Karpas-422 (cell line): ENCODE measurements at regions not wholly inside any gene's neighbourhood (a gene's known extent, or its start where the extent isn't known, plus 50 kb on each side); places are given as distances from the start of the nearest gene placed in this dataset.

ENCODE experiments used
- DNase-seq: peaks from one replicate; pipeline ENCODE4 v3.0.0-alpha.2; 2015
- H2AFZ ChIP-seq: fragments of 200-600 bp; sonication (generic); 2 replicates; pipeline ENCODE4 v1.6.1; 2014; ENCODE audit warnings: antibody characterized with exemption, low read length, mixed read lengths
- H3K27ac ChIP-seq: fragments of 200-600 bp; sonication (generic); 2 replicates; pipeline ENCODE4 v1.5.1; 2014; ENCODE audit warnings: mild to moderate bottlenecking, low read length, moderate library complexity
- H3K27me3 ChIP-seq: fragments of 200-600 bp; sonication (generic); 2 replicates; pipeline ENCODE4 v1.6.1; 2014; ENCODE audit warnings: low read length, mixed read lengths
- H3K36me3 ChIP-seq: fragments of 200-600 bp; sonication (generic); 2 replicates; pipeline ENCODE4 v1.6.1; 2014; ENCODE audit warnings: low read length, mixed read lengths; ENCODE audit not compliant: insufficient read depth
- H3K4me1 ChIP-seq: fragments of 200-600 bp; sonication (generic); 2 replicates; pipeline ENCODE4 v1.6.1; 2014; ENCODE audit warnings: mild to moderate bottlenecking, low read length, mixed read lengths
- H3K4me2 ChIP-seq: fragments of 200-600 bp; sonication (generic); 2 replicates; pipeline ENCODE4 v1.6.1; 2014; ENCODE audit warnings: low read length, low read depth, mild to moderate bottlenecking; ENCODE audit not compliant: poor library complexity, severe bottlenecking
- H3K4me3 ChIP-seq: fragments of 200-600 bp; sonication (generic); 2 replicates; pipeline ENCODE4 v1.5.1; 2014; ENCODE audit warnings: mild to moderate bottlenecking, antibody characterized with exemption, low read length, mixed read lengths
- H3K79me2 ChIP-seq: fragments of 200-600 bp; sonication (generic); 2 replicates; pipeline ENCODE4 v1.6.1; 2014; ENCODE audit warnings: mild to moderate bottlenecking, low read length, mixed read lengths
- H3K9ac ChIP-seq: fragments of 200-600 bp; sonication (generic); 2 replicates; pipeline ENCODE4 v1.6.0; 2014; ENCODE audit warnings: low read length
- H3K9me2 ChIP-seq: fragments of 200-600 bp; sonication (generic), shearing (Covaris generic); replicated peaks from 2 replicates; pipeline ENCODE4 v1.6.0; 2014; ENCODE audit warnings: mild to moderate bottlenecking, low read length, moderate library complexity; ENCODE audit not compliant: insufficient read depth
- H3K9me3 ChIP-seq: fragments of 300-700, 200-600 bp; sonication (generic); 2 replicates; pipeline ENCODE4 v1.6.1; 2014; ENCODE audit warnings: low read length, mixed read lengths
- H4K20me1 ChIP-seq: fragments of 200-600 bp; sonication (generic); 2 replicates; pipeline ENCODE4 v1.6.1; 2014; ENCODE audit warnings: mild to moderate bottlenecking, antibody characterized with exemption, low read length, low read depth; ENCODE audit not compliant: insufficient read depth

DNA sequence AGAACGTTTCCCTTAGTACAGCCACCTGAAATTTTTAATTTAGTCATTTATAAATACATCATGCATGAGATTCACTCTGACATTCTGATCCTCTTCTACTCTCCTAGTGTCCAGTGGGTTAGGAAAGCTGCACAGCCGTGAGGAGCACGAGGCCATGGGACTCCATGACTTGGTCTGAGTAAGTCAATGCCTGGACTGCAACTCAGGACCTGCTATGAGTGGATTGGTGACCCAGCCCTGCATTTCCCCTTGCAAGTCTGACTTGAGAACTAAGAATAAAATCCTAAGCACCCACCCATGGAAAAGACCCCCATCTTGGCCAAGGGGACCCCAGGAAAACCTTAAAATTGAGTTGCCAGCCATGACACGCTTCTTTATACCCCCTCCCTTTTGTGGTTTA, 237.6 kb upstream of the HDAC4 start:
- Histone ChIP-seq H2AFZ (no peak overlapping the region), H3K36me3 (no peaks in the 10 kb centered on the region), H3K4me3 (no peak overlapping the region), H3K9me3 (peaks cover 1% of the 10 kb centered on the region), H3K4me1 (no peaks in the 10 kb centered on the region), H3K4me2 (no peak overlapping the region), H3K9me2 (no peaks in the 10 kb centered on the region), H3K27ac (no peak overlapping the region), H3K9ac (no peak overlapping the region), H4K20me1 (no peaks in the 10 kb centered on the region), H3K79me2 (no peaks in the 10 kb centered on the region), H3K27me3 (no peaks in the 10 kb centered on the region)
- DNase-seq: no peak

DNA sequence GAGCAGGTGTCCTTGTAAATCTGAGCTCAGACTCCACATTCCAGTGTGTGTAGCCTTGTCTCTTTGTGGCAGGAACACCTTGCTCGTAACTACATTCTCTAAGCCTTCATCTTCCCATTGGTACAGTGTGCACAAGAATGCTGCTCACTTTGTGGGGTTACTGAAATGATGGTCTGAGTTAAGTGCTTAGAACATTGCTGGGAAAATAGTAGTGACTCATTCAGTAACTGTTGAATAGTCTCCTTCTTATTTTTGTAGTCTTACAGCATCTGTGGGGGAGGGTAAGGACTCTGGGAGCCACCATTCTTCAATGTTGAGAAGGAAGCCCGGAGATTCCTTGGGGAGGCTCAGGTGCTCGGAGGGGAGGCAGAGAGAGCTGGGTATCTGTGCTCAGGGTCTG, 236.0 kb upstream of the HDAC4 start:
- Histone ChIP-seq H4K20me1 (no peaks in the 10 kb centered on the region), H3K4me2 (no peak overlapping the region), H3K9me2 (no peaks in the 10 kb centered on the region), H3K9ac (no peak overlapping the region), H3K4me3 (no peak overlapping the region), H3K4me1 (no peaks in the 10 kb centered on the region), H3K36me3 (no peaks in the 10 kb centered on the region), H3K9me3 (no peaks in the 10 kb centered on the region), H2AFZ (no peak overlapping the region), H3K27me3 (no peaks in the 10 kb centered on the region), H3K27ac (no peak overlapping the region), H3K79me2 (no peaks in the 10 kb centered on the region)
- no peak for DNase-seq

DNA sequence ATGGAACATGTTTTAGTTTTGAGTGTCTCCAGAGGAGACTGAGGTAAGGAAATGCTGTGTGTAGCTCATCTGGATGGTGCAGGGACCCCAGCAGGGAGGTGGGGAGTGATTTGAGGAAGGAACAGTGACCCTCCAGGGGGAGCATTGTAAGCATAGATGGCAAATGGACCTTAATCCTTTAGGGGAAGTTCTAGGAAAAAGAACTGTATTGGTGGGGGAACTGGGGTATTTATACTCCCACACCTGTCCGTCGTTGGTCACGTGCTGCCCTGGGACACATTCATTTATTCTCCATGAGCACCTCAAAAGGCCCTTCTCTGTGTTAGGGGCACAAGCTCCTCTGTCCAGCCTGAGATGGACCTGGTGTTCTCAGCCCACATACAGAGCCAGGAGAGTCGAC, 233.9 kb upstream of the HDAC4 start:
- H3K36me3 ChIP-seq: no peaks in the 10 kb centered on the region
- H3K9ac ChIP-seq: no peak overlapping the region
- H4K20me1 ChIP-seq: no peaks in the 10 kb centered on the region
- no peaks in the 10 kb centered on the region for H3K4me1 ChIP-seq
- no peak for DNase-seq
- H3K9me3 ChIP-seq: no peaks in the 10 kb centered on the region
- no peak overlapping the region for H3K4me2 ChIP-seq
- H3K27ac ChIP-seq: no peak overlapping the region
- H3K79me2 ChIP-seq: no peaks in the 10 kb centered on the region
- no peaks in the 10 kb centered on the region for H3K9me2 ChIP-seq
- H2AFZ ChIP-seq: no peak overlapping the region
- H3K4me3 ChIP-seq: no peak overlapping the region
- no peaks in the 10 kb centered on the region for H3K27me3 ChIP-seq

DNA sequence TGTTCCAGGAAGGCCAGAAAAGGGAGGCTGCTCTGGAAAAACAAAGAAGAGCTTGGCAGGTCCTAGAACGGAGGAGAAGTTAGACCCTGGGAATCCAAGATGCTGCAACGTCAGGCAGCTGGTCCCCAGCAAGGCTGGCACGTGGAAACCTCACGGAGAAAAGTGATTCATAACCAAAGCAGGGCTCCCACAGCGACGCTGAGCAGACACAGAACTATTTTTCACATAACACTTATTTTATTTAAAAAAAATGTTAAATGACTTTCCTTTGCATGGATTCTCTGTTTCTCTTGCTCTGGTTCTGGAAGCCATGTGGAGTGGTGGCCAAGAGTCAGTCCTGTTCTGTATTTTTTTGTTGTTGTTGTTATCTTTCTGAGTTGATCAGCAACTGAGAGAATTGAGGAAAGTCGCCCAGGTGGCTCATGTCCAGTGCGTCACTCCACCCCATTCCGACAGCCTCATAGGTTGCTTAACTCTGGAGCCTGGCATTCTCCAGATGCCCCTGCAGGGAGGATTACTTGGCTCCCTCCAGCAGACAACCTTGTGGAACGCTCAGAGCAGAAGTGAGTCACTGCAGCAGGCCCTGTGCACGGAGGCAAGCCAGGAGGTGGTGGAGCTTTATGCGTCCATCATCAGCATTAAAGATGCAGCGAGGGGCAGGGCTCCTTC, 229.9 kb upstream of the HDAC4 start:
- Histone ChIP-seq H3K4me2 (no peak overlapping the region), H2AFZ (no peak overlapping the region)

DNA sequence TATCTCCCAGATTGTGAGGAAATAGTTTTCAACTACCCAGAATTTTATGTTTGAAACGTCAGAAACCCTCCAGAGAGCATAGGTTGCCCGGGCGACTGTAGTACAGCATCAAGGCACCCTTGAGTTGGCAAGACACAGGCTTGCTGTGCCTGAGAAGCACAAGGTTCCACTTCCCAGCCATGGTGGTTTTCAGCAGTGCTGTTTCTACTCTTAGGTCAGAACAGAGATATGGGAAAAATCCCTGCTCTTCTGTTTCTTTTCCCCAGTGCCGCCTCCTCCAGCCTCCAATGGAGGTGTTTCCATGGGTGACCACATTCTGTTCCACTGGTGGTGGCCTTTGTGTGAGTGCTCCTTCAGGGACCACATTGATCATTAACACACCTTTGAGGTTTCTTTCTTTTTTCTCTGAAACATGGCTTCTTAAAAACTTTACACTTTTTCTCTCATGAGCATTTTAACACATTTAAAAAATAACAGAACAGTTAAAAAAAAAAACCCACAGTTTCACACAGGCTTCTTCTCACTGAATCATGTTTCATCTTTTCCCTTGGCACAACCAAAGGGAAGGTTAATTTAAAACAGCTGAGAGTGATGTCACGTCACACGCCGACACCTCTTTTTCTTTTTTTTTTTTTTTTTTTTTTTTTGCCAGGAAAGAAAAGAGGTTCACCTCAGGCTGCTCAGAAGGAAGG, 229.3 kb upstream of the HDAC4 start:
- Histone ChIP-seq H3K4me2 (no peak overlapping the region), H3K4me1 (no peaks in the 10 kb centered on the region)

More for the DNA sequence above, 229.9 kb upstream of the HDAC4 start:
- no peak for DNase-seq
- H3K27ac ChIP-seq: no peak overlapping the region
- H3K4me3 ChIP-seq: no peak overlapping the region
- no peaks in the 10 kb centered on the region for H4K20me1 ChIP-seq
- H3K4me1 ChIP-seq: no peaks in the 10 kb centered on the region
- no peaks in the 10 kb centered on the region for H3K36me3 ChIP-seq
- no peaks in the 10 kb centered on the region for H3K79me2 ChIP-seq
- H3K27me3 ChIP-seq: no peaks in the 10 kb centered on the region
- H3K9ac ChIP-seq: no peak overlapping the region
- no peaks in the 10 kb centered on the region for H3K9me3 ChIP-seq
- H3K9me2 ChIP-seq: no peaks in the 10 kb centered on the region

DNA sequence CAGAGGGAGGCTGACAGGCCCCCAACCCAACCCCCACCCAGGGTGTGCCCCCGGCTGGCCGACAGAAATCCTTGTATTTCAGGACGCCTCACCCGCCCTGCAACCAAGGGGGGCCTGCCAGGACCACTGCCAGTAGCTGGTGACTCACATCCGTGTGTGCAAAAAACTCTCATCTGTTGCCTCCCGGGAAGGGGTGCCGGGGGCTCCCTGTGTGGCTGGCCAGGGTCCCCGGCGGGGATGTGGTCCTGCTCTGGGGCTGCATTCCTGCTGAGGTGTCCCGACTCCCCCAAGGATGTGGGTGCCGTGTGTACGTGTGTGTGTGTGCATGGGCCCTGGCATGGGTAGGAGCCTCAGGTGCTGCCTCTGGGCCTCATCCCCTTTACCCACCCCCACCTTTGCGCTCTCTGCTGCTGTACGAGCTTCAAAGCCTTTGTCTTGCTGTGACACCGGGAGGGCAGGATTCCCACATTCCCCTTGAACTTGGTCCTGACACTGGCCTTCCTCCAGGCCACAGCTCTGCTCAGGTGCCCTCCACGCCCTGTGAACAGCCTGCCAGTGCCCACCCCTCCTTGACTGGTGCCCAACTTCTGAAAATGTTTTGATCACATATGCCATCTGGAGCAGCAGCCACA, 226.3 kb upstream of the HDAC4 start:
- H3K4me1 ChIP-seq: no peaks in the 10 kb centered on the region

More for the DNA sequence above, 229.3 kb upstream of the HDAC4 start:
- H4K20me1 ChIP-seq: no peaks in the 10 kb centered on the region
- no peaks in the 10 kb centered on the region for H3K36me3 ChIP-seq
- no peaks in the 10 kb centered on the region for H3K27me3 ChIP-seq
- no peak overlapping the region for H2AFZ ChIP-seq
- no peaks in the 10 kb centered on the region for H3K79me2 ChIP-seq
- no peak for DNase-seq
- no peak overlapping the region for H3K27ac ChIP-seq
- H3K9ac ChIP-seq: no peak overlapping the region
- H3K9me3 ChIP-seq: no peaks in the 10 kb centered on the region
- no peaks in the 10 kb centered on the region for H3K9me2 ChIP-seq
- no peak overlapping the region for H3K4me3 ChIP-seq

DNA sequence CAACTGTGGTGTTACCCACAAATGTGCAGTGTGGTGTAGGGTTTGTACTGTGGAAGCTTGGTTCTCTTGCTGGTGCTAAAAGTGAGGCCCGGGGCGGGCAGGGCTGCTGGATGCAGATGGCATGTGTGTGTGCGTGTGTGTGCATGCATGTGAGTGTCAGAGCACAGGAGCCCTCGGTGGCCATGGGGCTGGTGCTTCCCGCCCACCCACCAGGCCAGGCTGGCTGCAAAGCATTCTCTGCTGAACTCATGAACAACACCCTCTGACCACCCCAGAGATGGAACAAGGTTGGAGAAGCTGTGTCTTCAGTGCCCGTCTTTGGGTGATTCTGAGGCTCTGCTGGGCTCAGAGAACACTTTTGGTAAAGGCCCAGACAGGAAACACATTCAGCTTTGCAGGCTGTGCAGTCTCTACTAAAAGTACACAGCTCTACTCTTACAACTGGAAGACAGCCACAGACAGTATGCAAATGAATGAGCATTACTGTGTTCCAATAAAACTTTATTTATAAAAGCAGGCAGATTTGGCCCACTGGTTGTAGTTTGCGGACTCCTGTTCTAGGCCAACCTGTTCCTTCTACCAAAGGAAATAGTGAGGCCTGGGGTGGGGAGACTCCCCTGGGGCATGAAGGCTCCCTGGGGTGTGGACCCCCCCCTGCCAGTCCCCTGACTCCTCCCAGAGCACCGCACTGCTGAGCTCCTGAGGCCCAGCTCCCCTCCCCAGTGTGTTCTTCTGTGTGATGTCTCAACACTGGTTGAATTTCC, 225.3 kb upstream of the HDAC4 start:
- DNase-seq: no peak
- Histone ChIP-seq H4K20me1 (no peaks in the 10 kb centered on the region), H3K27me3 (no peaks in the 10 kb centered on the region), H3K9me2 (no peaks in the 10 kb centered on the region), H3K4me2 (no peak overlapping the region), H3K9ac (no peak overlapping the region), H3K4me1 (no peaks in the 10 kb centered on the region), H3K4me3 (no peak overlapping the region), H3K79me2 (no peaks in the 10 kb centered on the region), H3K36me3 (no peaks in the 10 kb centered on the region), H2AFZ (no peak overlapping the region), H3K9me3 (no peaks in the 10 kb centered on the region), H3K27ac (no peak overlapping the region)

More for the DNA sequence above, 226.3 kb upstream of the HDAC4 start:
- H3K9me3 ChIP-seq: no peaks in the 10 kb centered on the region
- H3K4me2 ChIP-seq: no peak overlapping the region
- H3K27me3 ChIP-seq: no peaks in the 10 kb centered on the region
- no peak overlapping the region for H2AFZ ChIP-seq
- H3K4me3 ChIP-seq: no peak overlapping the region
- H3K9ac ChIP-seq: no peak overlapping the region
- H4K20me1 ChIP-seq: no peaks in the 10 kb centered on the region
- DNase-seq: no peak
- H3K27ac ChIP-seq: no peak overlapping the region
- no peaks in the 10 kb centered on the region for H3K9me2 ChIP-seq
- no peaks in the 10 kb centered on the region for H3K36me3 ChIP-seq
- no peaks in the 10 kb centered on the region for H3K79me2 ChIP-seq
